SK-N-DZ (cell line): ENCODE measurements at regions not wholly inside any gene's neighbourhood (a gene's known extent, or its start where the extent isn't known, plus 50 kb on each side); places are given as distances from the start of the nearest gene placed in this dataset.
"Not testable (repeated sequence)": the region's sequence is repeated elsewhere in the genome, so short reads cannot be mapped to it uniquely, and the experiment has no call there.

ENCODE experiments used
- DNase-seq: peaks from one replicate; pipeline ENCODE4 v3.0.0-alpha.2; 2015; ENCODE audit warnings: low spot score

GRCh38 chr3:107942951-107943749, 147.7 kb downstream of the CD47 start:
- DNase-seq, result no peak

- no peak for DNase-seq
Observed at GRCh38 chr3:107942244-107942643, 148.6 kb downstream of the CD47 start.

GRCh38 chr3:107939691-107940442, 151.0 kb downstream of the CD47 start:
- DNase-seq, result no peak

- peak; percentile 54 for DNase-seq
Observed at GRCh38 chr3:107938143-107938542, 152.7 kb downstream of the CD47 start.

GRCh38 chr3:107934808-107935207, 156.0 kb downstream of the CD47 start:
- no peak for DNase-seq

- DNase-seq, result no peak
Observed at GRCh38 chr3:107933450-107933849, 157.4 kb downstream of the CD47 start.

GRCh38 chr3:107931326-107931725, 159.5 kb downstream of the CD47 start:
- DNase-seq, result no peak

- no peak for DNase-seq
Observed at GRCh38 chr3:107929088-107929487, 161.7 kb downstream of the CD47 start.

- DNase-seq, result peak; percentile 35
Observed at GRCh38 chr3:107928084-107928445, 162.8 kb downstream of the CD47 start.

GRCh38 chr3:107927361-107928083, 163.3 kb downstream of the CD47 start:
- DNase-seq, result peak; percentile 85

GRCh38 chr3:107925851-107926250, 165.0 kb downstream of the CD47 start:
- DNase-seq, result no peak

GRCh38 chr3:107921038-107921437, 169.8 kb downstream of the CD47 start:
- DNase-seq, result no peak

GRCh38 chr3:107920538-107920937, 170.3 kb downstream of the CD47 start:
- DNase-seq, result no peak

- no peak for DNase-seq
Observed at GRCh38 chr3:107919239-107919638, 171.6 kb downstream of the CD47 start.

GRCh38 chr3:107916171-107916570, 174.7 kb downstream of the CD47 start:
- no peak for DNase-seq

- no peak for DNase-seq
Observed at GRCh38 chr3:107915706-107916105, 175.1 kb downstream of the CD47 start.

- no peak for DNase-seq
Observed at GRCh38 chr3:107913701-107914100, 177.1 kb downstream of the CD47 start.

- peak; percentile 8 for DNase-seq
Observed at GRCh38 chr3:107911337-107912000, 179.4 kb downstream of the CD47 start.

- no peak for DNase-seq
Observed at GRCh38 chr3:107910713-107911259, 180.0 kb downstream of the CD47 start.

- not testable (repeated sequence) for DNase-seq
Observed at GRCh38 chr3:107909583-107909982, 181.2 kb downstream of the CD47 start.

- DNase-seq, result no peak
Observed at GRCh38 chr3:107907996-107908395, 182.8 kb downstream of the CD47 start.
